Gastroesophageal sphincter (tissue), 4 donors: ENCODE measurements at regions not wholly inside any gene's neighbourhood (a gene's known extent, or its start where the extent isn't known, plus 50 kb on each side); places are given as distances from the start of the nearest gene placed in this dataset.

Source experiments
- ATAC-seq: fragments of 150-250 bp; one replicate; pipeline ENCODE4 v1.9.1; 2016; ENCODE audit warnings: mild to moderate bottlenecking, moderate library complexity
- H3K27ac ChIP-seq, 4 donors: fragments of 200-600 bp; sonication (generic) in 3 of 4; 1 replicate in 3 of 4; 2 replicates in 1 of 4; pipeline ENCODE4 v1.5.1; 2016 to 2019
- H3K27me3 ChIP-seq: fragments of 200-600 bp; sonication (generic); one replicate; pipeline ENCODE4 v1.5.1; 2019
- H3K36me3 ChIP-seq, 2 donors: fragments of 200-600 bp; sonication (generic); one replicate each; pipeline ENCODE4 v1.5.1; 2019; ENCODE audit warnings: control low read depth in 1 of 2
- H3K4me1 ChIP-seq, 3 donors: fragments of 200-600 bp; sonication (generic); 1 replicate in 2 of 3; 2 replicates in 1 of 3; pipeline ENCODE4 v1.5.1; 2016 to 2019; ENCODE audit warnings: control low read depth in 2 of 3
- H3K4me3 ChIP-seq, 2 donors: fragments of 200-600 bp; sonication (generic); one replicate each; pipeline ENCODE4 v1.5.1; 2019; ENCODE audit warnings: mild to moderate bottlenecking in 1 of 2, moderate library complexity in 1 of 2
- H3K9me3 ChIP-seq, 3 donors: fragments of 200-600 bp; sonication (generic); one replicate each; pipeline ENCODE4 v1.5.1; 2017 to 2019; ENCODE audit warnings: control low read depth in 2 of 3
- CTCF ChIP-seq, 4 experiments: fragments of 200-600 bp in 2 of 4; fragments of 450-650 bp in 2 of 4; sonication (generic) in 1 of 4; IDR thresholded peaks; one replicate each; pipeline ENCODE4 v1.5.1; 2017 to 2019; ENCODE audit warnings: antibody characterized with exemption in 4 of 4, mild to moderate bottlenecking in 2 of 4, moderate library complexity in 2 of 4
- EP300 ChIP-seq: sonication (generic); formaldehyde crosslinking; IDR thresholded peaks from one replicate; pipeline ENCODE4 v1.6.1; 2017; ENCODE audit warnings: antibody characterized with exemption, mild to moderate bottlenecking
- POLR2A ChIP-seq, 2 donors: fragments of 450-650 bp; IDR thresholded peaks; one replicate each; pipeline ENCODE4 v1.6.1; 2017; ENCODE audit warnings: antibody characterized with exemption in 2 of 2, mild to moderate bottlenecking in 2 of 2, moderate library complexity in 1 of 2
- POLR2AphosphoS5 ChIP-seq: sonication (generic); formaldehyde crosslinking; IDR thresholded peaks from one replicate; pipeline ENCODE4 v1.6.1; 2017; ENCODE audit warnings: antibody characterized with exemption
- WGBS, 2 donors: methylation state at CpG; one replicate each; pipeline ENCODE4 v1.1.5; 2018; ENCODE audit warnings: low coverage in 1 of 2; 5-methylcytosine and 5-hydroxymethylcytosine counted together

GRCh38 chr3:69604735-69605450 lies 134.4 kb upstream of the MITF start:
- Histone ChIP-seq H3K9me3 (peaks cover 0 to 9% (median 0%) of the 10 kb centered on the region in 3 donors), H3K27ac (no peak overlapping the region), H3K4me1 (no peaks in the 10 kb centered on the region), H3K27me3 (no peaks in the 10 kb centered on the region), H3K36me3 (no peaks in the 10 kb centered on the region), H3K4me3 (no peak overlapping the region)
- WGBS, 2 donors: 77 to 83% methylated on average over 8 of the region's 8 CpGs
- no peak for ATAC-seq
- no peak for TF ChIP-seq CTCF (IDR thresholded peaks at IDR 0.05)
- TF ChIP-seq POLR2AphosphoS5: no peak
- TF ChIP-seq POLR2A (IDR thresholded peaks at IDR 0.05): no peak
- no peak for TF ChIP-seq EP300

- no peak overlapping the region for H3K4me3 ChIP-seq
- no peaks in the 10 kb centered on the region for H3K4me1 ChIP-seq
- WGBS, 2 donors: 95 to 100% methylated on average over 4 of the region's 4 CpGs
- ATAC-seq: no peak
- H3K36me3 ChIP-seq: no peaks in the 10 kb centered on the region
- H3K27me3 ChIP-seq: no peaks in the 10 kb centered on the region
- H3K9me3 ChIP-seq: peaks cover 0 to 9% (median 0%) of the 10 kb centered on the region in 3 donors
- H3K27ac ChIP-seq: no peak overlapping the region
- TF ChIP-seq POLR2AphosphoS5: no peak
- no peak for TF ChIP-seq EP300
- no peak for TF ChIP-seq POLR2A (IDR thresholded peaks at IDR 0.05)
- TF ChIP-seq CTCF (IDR thresholded peaks at IDR 0.05): no peak
Observed at GRCh38 chr3:69602112-69602511, 137.2 kb upstream of the MITF start.

GRCh38 chr3:69594286-69594685 lies 145.0 kb upstream of the MITF start:
- Histone ChIP-seq H3K27me3 (no peaks in the 10 kb centered on the region), H3K27ac (no peak overlapping the region), H3K4me3 (no peak overlapping the region), H3K4me1 (no peaks in the 10 kb centered on the region), H3K36me3 (no peaks in the 10 kb centered on the region), H3K9me3 (no peaks in the 10 kb centered on the region)
- ATAC-seq: no peak
- no peak for TF ChIP-seq POLR2AphosphoS5
- TF ChIP-seq POLR2A (IDR thresholded peaks at IDR 0.05): no peak
- TF ChIP-seq EP300: no peak
- TF ChIP-seq CTCF (IDR thresholded peaks at IDR 0.05): no peak
- 94 to 100% methylated on average over 2 of the region's 2 CpGs for WGBS, 2 donors

- no peaks in the 10 kb centered on the region for H3K27me3 ChIP-seq
- H3K4me1 ChIP-seq: no peaks in the 10 kb centered on the region
- 83 to 89% methylated on average over 4 of the region's 4 CpGs for WGBS, 2 donors
- no peak overlapping the region for H3K27ac ChIP-seq
- H3K36me3 ChIP-seq: no peaks in the 10 kb centered on the region
- TF ChIP-seq POLR2A (IDR thresholded peaks at IDR 0.05): no peak
- no peak for TF ChIP-seq CTCF (IDR thresholded peaks at IDR 0.05)
- no peak for TF ChIP-seq POLR2AphosphoS5
- TF ChIP-seq EP300: no peak
- ATAC-seq: no peak
- peaks cover 0 to 24% (median 0%) of the 10 kb centered on the region in 3 donors for H3K9me3 ChIP-seq
- H3K4me3 ChIP-seq: no peak overlapping the region
Observed at GRCh38 chr3:69591164-69591736, 148.0 kb upstream of the MITF start.

GRCh38 chr3:69590111-69590510 lies 149.2 kb upstream of the MITF start:
- TF ChIP-seq POLR2AphosphoS5 (no peak), CTCF (IDR thresholded peaks at IDR 0.05) (no peak), POLR2A (IDR thresholded peaks at IDR 0.05) (no peak), EP300 (no peak)
- Histone ChIP-seq H3K36me3 (no peaks in the 10 kb centered on the region), H3K4me1 (no peaks in the 10 kb centered on the region), H3K27ac (no peak overlapping the region), H3K27me3 (no peaks in the 10 kb centered on the region), H3K9me3 (peaks cover 0 to 30% (median 0%) of the 10 kb centered on the region in 3 donors), H3K4me3 (no peak overlapping the region)
- no peak for ATAC-seq
